Activated CD8-positive, alpha-beta T cell treated with anti-CD3 and anti-CD28 coated beads for 36 hours (primary cell): ENCODE measurements at regions not wholly inside any gene's neighbourhood (a gene's known extent, or its start where the extent isn't known, plus 50 kb on each side); places are given as distances from the start of the nearest gene placed in this dataset.

Experiments
- ATAC-seq: fragments of 200-7000 bp; cut with Tn5 transposase; one replicate; pipeline ENCODE4 v1.10.0; 2021; ENCODE audit warnings: mild to moderate bottlenecking, moderate library complexity
- CTCF ChIA-PET: fragments of 350-600 bp; sonication (Branson Sonifier 250); formaldehyde crosslinking; loops from one replicate; lab custom pipeline; 2021; ENCODE audit warnings: antibody characterized with exemption; lab: Charles Lee
- POLR2A ChIA-PET: fragments of 350-600 bp; sonication (Branson Sonifier 250); formaldehyde crosslinking; loops from one replicate; lab custom pipeline; 2021; ENCODE audit warnings: antibody characterized with exemption; lab: Charles Lee
- DNase-seq: peaks from one replicate; pipeline ENCODE4 v3.0.0-alpha.2; 2020
- H3K27ac Mint-ChIP-seq: one replicate; pipeline ENCODE4 v1.8.0; 2021; ENCODE audit warnings: mild to moderate bottlenecking, mixed read lengths
- H3K27me3 Mint-ChIP-seq: one replicate; pipeline ENCODE4 v1.8.0; 2021; ENCODE audit warnings: mixed read lengths
- H3K36me3 Mint-ChIP-seq: one replicate; pipeline ENCODE4 v1.8.0; 2021; ENCODE audit warnings: low read depth, mixed read lengths
- H3K4me1 Mint-ChIP-seq: one replicate; pipeline ENCODE4 v1.8.0; 2021; ENCODE audit warnings: low read depth, mixed read lengths
- H3K4me3 Mint-ChIP-seq: one replicate; pipeline ENCODE4 v1.8.0; 2021; ENCODE audit warnings: mild to moderate bottlenecking, moderate library complexity, mixed read lengths
- H3K9me3 Mint-ChIP-seq: one replicate; pipeline ENCODE4 v1.8.0; 2021; ENCODE audit warnings: mixed read lengths
- intact Hi-C: fragments of 100-400 bp; cut with micrococcal nuclease; formaldehyde crosslinking; loops from one replicate; pipeline ENCODE4 v1.10.0; 2022
- TF ChIP-seq, protein P1 (sequence below): fragments of 200-600 bp; IDR thresholded peaks from one replicate; pipeline ENCODE4 v1.8.0; 2022; ENCODE audit warnings: antibody characterized with exemption, mild to moderate bottlenecking

DNA sequence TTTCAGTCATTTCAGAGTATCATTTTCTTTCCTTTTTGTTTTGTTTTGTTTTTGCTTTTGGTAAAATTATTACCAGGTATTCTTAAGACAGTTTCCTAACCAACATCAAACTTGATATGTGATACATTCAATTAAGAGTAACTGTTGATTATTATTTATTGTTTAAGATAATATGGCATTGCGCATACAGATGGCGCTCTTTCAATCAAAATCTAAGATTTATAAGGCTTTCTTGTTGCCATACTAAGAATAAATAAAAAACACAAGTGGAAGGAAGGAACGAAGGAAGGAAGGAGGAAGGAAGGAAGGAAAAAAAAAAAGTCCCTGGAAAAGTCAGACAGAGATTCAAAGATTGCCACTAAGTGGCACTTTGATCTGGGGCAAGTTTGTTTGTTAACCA lies 1308.7 kb upstream of the FAM98A start:
- TF ChIP-seq, protein P1, sequence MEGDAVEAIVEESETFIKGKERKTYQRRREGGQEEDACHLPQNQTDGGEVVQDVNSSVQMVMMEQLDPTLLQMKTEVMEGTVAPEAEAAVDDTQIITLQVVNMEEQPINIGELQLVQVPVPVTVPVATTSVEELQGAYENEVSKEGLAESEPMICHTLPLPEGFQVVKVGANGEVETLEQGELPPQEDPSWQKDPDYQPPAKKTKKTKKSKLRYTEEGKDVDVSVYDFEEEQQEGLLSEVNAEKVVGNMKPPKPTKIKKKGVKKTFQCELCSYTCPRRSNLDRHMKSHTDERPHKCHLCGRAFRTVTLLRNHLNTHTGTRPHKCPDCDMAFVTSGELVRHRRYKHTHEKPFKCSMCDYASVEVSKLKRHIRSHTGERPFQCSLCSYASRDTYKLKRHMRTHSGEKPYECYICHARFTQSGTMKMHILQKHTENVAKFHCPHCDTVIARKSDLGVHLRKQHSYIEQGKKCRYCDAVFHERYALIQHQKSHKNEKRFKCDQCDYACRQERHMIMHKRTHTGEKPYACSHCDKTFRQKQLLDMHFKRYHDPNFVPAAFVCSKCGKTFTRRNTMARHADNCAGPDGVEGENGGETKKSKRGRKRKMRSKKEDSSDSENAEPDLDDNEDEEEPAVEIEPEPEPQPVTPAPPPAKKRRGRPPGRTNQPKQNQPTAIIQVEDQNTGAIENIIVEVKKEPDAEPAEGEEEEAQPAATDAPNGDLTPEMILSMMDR = no peak
- H3K4me1 Mint-ChIP-seq = no peaks in the 10 kb centered on the region
- H3K27ac Mint-ChIP-seq = no peak overlapping the region
- H3K27me3 Mint-ChIP-seq = no peaks in the 10 kb centered on the region
- ATAC-seq (no peak), DNase-seq (no peak)
- intact Hi-C loops = no loop called here
- no peaks in the 10 kb centered on the region for H3K9me3 Mint-ChIP-seq
- CTCF ChIA-PET = no interaction called here
- POLR2A ChIA-PET = no interaction called here
- no peaks in the 10 kb centered on the region for H3K36me3 Mint-ChIP-seq
- no peak overlapping the region for H3K4me3 Mint-ChIP-seq

DNA sequence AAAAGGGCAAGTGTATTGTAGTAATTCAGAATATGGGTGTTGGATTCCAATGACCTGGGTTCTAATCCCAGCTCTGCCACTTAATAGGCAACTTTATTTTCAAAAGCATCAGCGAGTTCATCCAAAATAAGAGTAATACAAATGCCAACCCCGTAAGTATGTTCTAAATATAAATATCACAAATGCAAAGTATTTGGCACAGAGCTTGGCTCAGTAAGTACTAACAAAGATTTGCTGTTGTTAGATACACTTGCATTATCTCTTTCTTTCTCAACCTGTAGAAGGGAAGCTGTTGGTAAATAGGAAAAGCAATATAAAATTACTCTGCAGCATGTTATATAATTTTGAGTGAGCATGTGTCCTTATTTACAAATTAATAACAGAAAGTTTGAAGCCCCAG lies 1302.6 kb upstream of the FAM98A start:
- intact Hi-C loops = no loop called here
- POLR2A ChIA-PET = no interaction called here
- CTCF ChIA-PET = no interaction called here

DNA sequence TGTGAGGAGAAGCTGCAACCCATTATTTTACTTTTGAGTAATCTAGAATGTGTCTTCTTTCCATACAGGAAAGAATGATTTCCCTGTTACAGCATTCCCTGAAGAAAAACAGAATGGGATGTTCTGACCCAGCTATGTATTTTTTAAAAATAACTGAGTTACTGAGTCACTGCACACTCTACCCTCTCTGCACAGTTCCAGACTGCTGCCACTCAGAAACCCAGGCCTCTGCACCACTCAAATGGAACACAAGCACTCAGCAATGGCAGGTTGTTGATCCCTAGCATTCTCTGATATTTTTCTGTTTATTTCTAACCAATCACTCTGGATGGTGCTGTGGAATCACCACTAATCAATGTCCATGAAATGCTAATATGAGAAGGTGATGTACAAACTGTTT lies 1300.0 kb upstream of the FAM98A start:
- ChIA-PET POLR2A (no interaction called here), CTCF (no interaction called here)
- no peaks in the 10 kb centered on the region for H3K9me3 Mint-ChIP-seq
- no peak overlapping the region for H3K27ac Mint-ChIP-seq
- intact Hi-C loops = no loop called here
- TF ChIP-seq, protein P1 = no peak
- no peak for DNase-seq
- ATAC-seq = no peak
- H3K36me3 Mint-ChIP-seq = no peaks in the 10 kb centered on the region
- H3K4me3 Mint-ChIP-seq = no peak overlapping the region
- no peaks in the 10 kb centered on the region for H3K27me3 Mint-ChIP-seq
- H3K4me1 Mint-ChIP-seq = no peaks in the 10 kb centered on the region

More for the DNA sequence above, 1302.6 kb upstream of the FAM98A start:
- Mint-ChIP-seq H3K36me3 (no peaks in the 10 kb centered on the region), H3K27ac (no peak overlapping the region), H3K4me3 (no peak overlapping the region), H3K27me3 (no peaks in the 10 kb centered on the region), H3K9me3 (no peaks in the 10 kb centered on the region), H3K4me1 (no peaks in the 10 kb centered on the region)
- ATAC-seq = no peak
- TF ChIP-seq, protein P1 = no peak
- no peak for DNase-seq

- no peaks in the 10 kb centered on the region for H3K27me3 Mint-ChIP-seq
- H3K4me1 Mint-ChIP-seq = no peaks in the 10 kb centered on the region
- ChIA-PET POLR2A (no interaction called here), CTCF (no interaction called here)
- no peak for DNase-seq
- no peak overlapping the region for H3K27ac Mint-ChIP-seq
- peaks cover 3% of the 10 kb centered on the region for H3K9me3 Mint-ChIP-seq
- H3K36me3 Mint-ChIP-seq = no peaks in the 10 kb centered on the region
- no peak for ATAC-seq
- intact Hi-C loops = no loop called here
- no peak overlapping the region for H3K4me3 Mint-ChIP-seq
- TF ChIP-seq, protein P1 = no peak
Measured at GRCh38 chr2:34892766-34893165, 1293.7 kb upstream of the FAM98A start.

DNA sequence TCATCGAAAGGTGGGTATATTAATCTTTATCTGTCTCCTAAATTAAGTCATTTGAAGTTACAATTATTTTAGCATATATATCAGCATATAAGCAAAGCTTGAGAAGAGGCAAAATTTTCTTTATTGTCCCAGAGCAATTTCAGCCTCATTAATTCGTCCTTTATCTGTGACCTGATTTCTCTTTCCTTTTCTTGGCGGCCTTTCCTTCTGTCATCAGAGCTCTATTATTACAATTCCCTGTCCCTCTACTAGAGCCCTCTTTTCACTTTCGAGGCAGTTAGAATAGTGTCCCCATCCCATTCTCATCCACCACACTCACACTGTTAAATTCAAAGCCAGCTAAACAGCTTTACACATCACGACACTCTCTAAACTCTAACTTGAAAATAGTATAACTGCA lies 1293.2 kb upstream of the FAM98A start:
- DNase-seq = no peak
- Mint-ChIP-seq H3K9me3 (peaks cover 3% of the 10 kb centered on the region), H3K27me3 (no peaks in the 10 kb centered on the region), H3K27ac (no peak overlapping the region), H3K4me1 (no peaks in the 10 kb centered on the region), H3K4me3 (no peak overlapping the region), H3K36me3 (no peaks in the 10 kb centered on the region)
- ChIA-PET CTCF (no interaction called here), POLR2A (no interaction called here)
- no peak for ATAC-seq
- TF ChIP-seq, protein P1 = no peak
- intact Hi-C loops = no loop called here
